ENCODE measurements at regions not wholly inside any gene's neighbourhood (a gene's known extent, or its start where the extent isn't known, plus 50 kb on each side); places are given as distances from the start of the nearest gene placed in this dataset.

DNA sequence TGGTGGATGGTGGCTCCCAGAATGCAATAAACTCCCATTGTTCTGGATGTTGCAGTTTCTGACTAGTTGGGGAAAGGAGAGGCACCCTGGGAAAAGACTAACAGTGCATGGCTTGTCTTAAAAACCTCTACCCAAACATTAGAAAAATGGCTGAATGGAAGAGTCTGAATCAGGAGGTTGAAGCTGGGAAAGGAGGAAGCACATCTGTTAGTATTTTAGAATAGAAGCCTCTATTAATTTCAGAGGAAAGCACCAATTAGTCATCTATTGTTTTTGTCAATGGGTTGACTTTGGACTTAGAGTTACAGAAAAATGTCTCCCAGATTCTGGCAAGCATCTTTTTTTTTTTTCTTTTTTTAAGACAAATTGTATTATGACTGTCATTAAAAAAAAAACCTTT lies 56.1 kb upstream of the ELMO1 start:
- ATAC-seq (replicated peaks in 1 of 4), result no peak

DNA sequence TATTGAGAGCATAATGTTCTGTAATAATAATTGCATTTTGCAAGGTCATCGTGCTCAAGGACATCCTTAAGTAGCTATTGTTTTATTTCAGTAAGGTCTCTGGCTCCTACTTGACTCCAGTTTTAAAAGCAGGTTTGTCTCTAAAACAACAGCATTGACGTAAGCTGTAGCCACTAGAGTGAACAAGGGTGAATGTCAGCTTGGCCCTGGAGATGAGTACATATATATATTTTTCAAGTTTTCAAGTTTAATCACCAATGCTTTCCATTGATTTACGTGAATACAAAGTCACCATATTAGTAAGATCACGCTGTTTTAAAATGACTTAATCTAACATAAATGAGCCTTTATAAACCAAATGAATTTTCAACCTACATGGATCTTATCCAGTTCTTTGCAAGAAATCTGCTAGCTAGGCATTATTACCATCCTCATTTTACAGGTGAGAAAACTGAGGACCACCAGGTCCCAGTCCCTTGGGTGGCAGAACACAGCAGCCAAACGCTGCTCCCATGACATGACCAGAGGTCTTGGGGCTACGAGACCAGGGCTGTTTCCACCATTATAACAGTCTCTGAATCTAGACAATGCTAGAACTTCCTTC lies 57.2 kb upstream of the ELMO1 start:
- ChIA-PET CTCF (interaction anchor here (0.5 to 2.6 kb wide), 6 partner anchors 11 to 299 kb away, joined by 3 to 6 read pairs (median 3); no protein-coding TSS in a partner anchor), POLR2A (no interaction called here)
- Mint-ChIP-seq H3K27ac (no peak overlapping the region), H3K27me3 (peaks cover 5 to 12% of the 10 kb centered on the region in 2 donors), H3K9me3 (no peaks in the 10 kb centered on the region), H3K4me3 (no peak overlapping the region), H3K36me3 (no peaks in the 10 kb centered on the region), H3K4me1 (no peaks in the 10 kb centered on the region)
- H3K9me3 ChIP-seq, result no peaks in the 10 kb centered on the region
- no peak for ATAC-seq (replicated peaks in 1 of 4)
- no peak overlapping the region for H3K27ac ChIP-seq (ENCODE audit: low read length)
- no peaks in the 10 kb centered on the region for H3K27me3 ChIP-seq (replicated peaks in 1 of 2; ENCODE audit: control insufficient read depth in 2 of 2, extremely low read depth in 1 of 2, insufficient read depth in 2 of 2, low read length in 1 of 2)
- no peaks in the 10 kb centered on the region for H3K36me3 ChIP-seq (ENCODE audit: control insufficient read depth in 2 of 2, extremely low read depth in 1 of 2, insufficient read depth in 1 of 2, low read length in 1 of 2)
- H3K4me3 ChIP-seq (ENCODE audit: control insufficient read depth in 1 of 2, extremely low read depth in 1 of 2, low read length in 1 of 2), result no peak overlapping the region
- no peaks in the 10 kb centered on the region for H3K4me1 ChIP-seq (ENCODE audit: control insufficient read depth in 1 of 2, extremely low read depth in 1 of 2, insufficient read depth in 2 of 2, low read length in 2 of 2)
- no peak for DNase-seq
- 79% methylated on average over 2 of the region's 6 CpGs for WGBS (ENCODE audit: insufficient coverage)

More for the DNA sequence above, 56.1 kb upstream of the ELMO1 start:
- Histone ChIP-seq H3K9me3 (no peaks in the 10 kb centered on the region), H3K27me3 (replicated peaks in 1 of 2; ENCODE audit: control insufficient read depth in 2 of 2, extremely low read depth in 1 of 2, insufficient read depth in 2 of 2, low read length in 1 of 2) (no peaks in the 10 kb centered on the region), H3K27ac (ENCODE audit: low read length) (no peak overlapping the region), H3K4me1 (ENCODE audit: control insufficient read depth in 1 of 2, extremely low read depth in 1 of 2, insufficient read depth in 2 of 2, low read length in 2 of 2) (no peaks in the 10 kb centered on the region), H3K4me3 (ENCODE audit: control insufficient read depth in 1 of 2, extremely low read depth in 1 of 2, low read length in 1 of 2) (no peak overlapping the region), H3K36me3 (ENCODE audit: control insufficient read depth in 2 of 2, extremely low read depth in 1 of 2, insufficient read depth in 1 of 2, low read length in 1 of 2) (no peaks in the 10 kb centered on the region)
- Mint-ChIP-seq H3K9me3 (no peaks in the 10 kb centered on the region), H3K27ac (no peak overlapping the region), H3K4me1 (no peaks in the 10 kb centered on the region), H3K27me3 (peaks cover 3 to 12% of the 10 kb centered on the region in 2 donors), H3K4me3 (no peak overlapping the region), H3K36me3 (no peaks in the 10 kb centered on the region)
- no peak for DNase-seq
- CTCF ChIA-PET, result interaction anchor here (0.7 to 2.6 kb wide), 3 partner anchors 10 to 243 kb away, joined by 3 to 6 read pairs (median 3); no protein-coding TSS in a partner anchor
- POLR2A ChIA-PET, result interaction anchor here in 1 of 2 donors (0.6 kb wide), 1 partner anchor 787 kb away, joined by 4 read pairs; no protein-coding TSS in a partner anchor

DNA sequence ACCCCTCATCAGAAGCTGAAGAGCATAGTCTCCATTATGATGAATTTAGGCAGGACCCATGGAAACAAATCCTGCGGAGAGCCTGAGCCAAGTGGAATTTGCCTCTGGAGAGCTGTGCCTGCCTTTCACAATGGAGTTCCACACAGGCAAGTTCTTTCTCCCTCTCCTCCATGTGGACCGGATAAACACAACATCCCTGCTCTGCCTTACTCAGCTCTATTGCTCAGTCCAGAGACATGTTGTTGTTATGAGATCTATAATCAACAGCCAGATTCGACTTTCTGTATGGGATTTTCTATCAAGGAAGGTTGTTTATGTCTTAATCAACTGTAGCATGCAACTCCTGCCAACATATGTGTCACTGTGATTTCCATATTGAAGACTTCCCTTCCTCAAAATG lies 59.5 kb upstream of the ELMO1 start:
- WGBS (ENCODE audit: insufficient coverage), result 100% methylated on average over 1 of the region's 3 CpGs

DNA sequence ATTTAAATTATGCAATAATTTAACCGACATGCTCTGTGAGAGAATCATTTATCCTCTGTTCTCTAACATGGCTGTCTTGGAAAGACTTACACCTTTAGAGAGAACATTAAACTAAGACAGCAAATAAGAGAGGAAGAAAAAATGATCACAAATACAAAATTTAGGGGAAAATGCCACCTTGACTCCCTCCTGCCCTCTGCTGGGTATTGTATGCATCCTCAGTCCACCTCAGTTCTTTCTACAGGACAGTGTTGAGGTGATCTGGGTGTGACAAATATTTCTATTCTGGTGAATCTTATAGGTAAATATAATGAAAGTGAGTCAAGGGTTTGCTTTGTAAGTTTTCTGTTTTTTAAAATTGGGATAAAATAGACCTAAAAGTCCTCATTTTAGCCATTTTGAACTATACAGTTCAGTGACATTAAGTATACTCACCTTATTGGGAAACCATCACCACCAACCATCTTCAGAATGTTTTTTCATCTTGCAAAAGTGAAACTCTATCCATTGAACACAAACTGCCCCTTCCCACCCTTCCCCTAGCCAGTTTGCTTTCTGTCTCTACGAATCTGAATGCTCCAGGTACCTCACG lies 61.5 kb upstream of the ELMO1 start:
- H3K9me3 Mint-ChIP-seq, result no peaks in the 10 kb centered on the region
- Histone ChIP-seq H3K36me3 (ENCODE audit: control insufficient read depth in 2 of 2, extremely low read depth in 1 of 2, insufficient read depth in 1 of 2, low read length in 1 of 2) (no peaks in the 10 kb centered on the region), H3K4me1 (ENCODE audit: control insufficient read depth in 1 of 2, extremely low read depth in 1 of 2, insufficient read depth in 2 of 2, low read length in 2 of 2) (no peaks in the 10 kb centered on the region), H3K27ac (ENCODE audit: low read length) (no peak overlapping the region), H3K9me3 (no peaks in the 10 kb centered on the region), H3K4me3 (ENCODE audit: control insufficient read depth in 1 of 2, extremely low read depth in 1 of 2, low read length in 1 of 2) (no peak overlapping the region), H3K27me3 (replicated peaks in 1 of 2; ENCODE audit: control insufficient read depth in 2 of 2, extremely low read depth in 1 of 2, insufficient read depth in 2 of 2, low read length in 1 of 2) (peaks cover 0 to 3% of the 10 kb centered on the region in 2 experiments)
- no peak overlapping the region for H3K27ac Mint-ChIP-seq
- no peaks in the 10 kb centered on the region for H3K4me1 Mint-ChIP-seq
- no CpG with 5 or more reads among the region's 3 CpGs for WGBS (ENCODE audit: insufficient coverage)
- ATAC-seq (replicated peaks in 1 of 4) (peak in 1 of 4 experiments; percentile 35), DNase-seq (peak in 21 of 35 experiments; percentile 1 to 57 (median 14))
- H3K36me3 Mint-ChIP-seq, result no peaks in the 10 kb centered on the region
- no peak overlapping the region for H3K4me3 Mint-ChIP-seq
- H3K27me3 Mint-ChIP-seq, result peaks cover 5 to 12% of the 10 kb centered on the region in 2 donors
- ChIA-PET POLR2A (no interaction called here), CTCF (interaction anchor here (0.6 to 1.0 kb wide), 3 partner anchors 225 to 1110 kb away, joined by 3 to 5 read pairs (median 4); no protein-coding TSS in a partner anchor)

More for the DNA sequence above, 59.5 kb upstream of the ELMO1 start:
- POLR2A ChIA-PET, result no interaction called here
- H3K4me3 ChIP-seq (ENCODE audit: control insufficient read depth in 1 of 2, extremely low read depth in 1 of 2, low read length in 1 of 2), result no peak overlapping the region
- H3K36me3 ChIP-seq (ENCODE audit: control insufficient read depth in 2 of 2, extremely low read depth in 1 of 2, insufficient read depth in 1 of 2, low read length in 1 of 2), result no peaks in the 10 kb centered on the region
- no peaks in the 10 kb centered on the region for H3K36me3 Mint-ChIP-seq
- H3K27me3 ChIP-seq (replicated peaks in 1 of 2; ENCODE audit: control insufficient read depth in 2 of 2, extremely low read depth in 1 of 2, insufficient read depth in 2 of 2, low read length in 1 of 2), result peaks cover 0 to 3% of the 10 kb centered on the region in 2 experiments
- H3K4me1 Mint-ChIP-seq, result no peaks in the 10 kb centered on the region
- no peak for DNase-seq
- peaks cover 5 to 16% of the 10 kb centered on the region in 2 donors for H3K27me3 Mint-ChIP-seq
- no peaks in the 10 kb centered on the region for H3K4me1 ChIP-seq (ENCODE audit: control insufficient read depth in 1 of 2, extremely low read depth in 1 of 2, insufficient read depth in 2 of 2, low read length in 2 of 2)
- no peak overlapping the region for H3K27ac ChIP-seq (ENCODE audit: low read length)
- no peak overlapping the region for H3K27ac Mint-ChIP-seq
- H3K9me3 Mint-ChIP-seq, result no peaks in the 10 kb centered on the region
- H3K9me3 ChIP-seq, result no peaks in the 10 kb centered on the region
- H3K4me3 Mint-ChIP-seq, result no peak overlapping the region
- CTCF ChIA-PET, result interaction anchor here (0.6 to 2.3 kb wide), 6 partner anchors 12 to 1027 kb away, joined by 3 to 11 read pairs (median 4); no protein-coding TSS in a partner anchor
- ATAC-seq (replicated peaks in 1 of 4), result no peak

DNA sequence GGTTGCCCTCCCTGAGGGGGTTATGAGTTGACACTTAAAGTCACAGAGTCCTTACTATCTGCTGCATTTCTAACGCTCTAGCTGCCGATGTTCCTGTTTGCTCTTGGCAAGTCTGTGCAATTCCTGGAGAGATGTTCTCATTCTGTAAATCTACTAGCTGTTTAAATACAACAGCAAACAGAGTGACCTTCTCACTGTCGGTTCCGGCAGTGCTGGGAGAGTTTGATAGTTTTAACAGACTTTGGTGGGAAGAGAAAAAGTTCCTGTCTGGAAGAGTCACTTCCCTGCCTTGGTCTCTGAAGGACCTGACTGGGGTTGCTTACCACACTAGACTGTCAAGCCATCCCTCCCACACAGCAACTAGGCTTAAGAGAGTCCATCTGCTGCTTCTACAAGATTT lies 63.3 kb upstream of the ELMO1 start:
- Histone ChIP-seq H3K36me3 (ENCODE audit: control insufficient read depth in 2 of 2, extremely low read depth in 1 of 2, insufficient read depth in 1 of 2, low read length in 1 of 2) (no peaks in the 10 kb centered on the region), H3K9me3 (no peaks in the 10 kb centered on the region), H3K27me3 (replicated peaks in 1 of 2; ENCODE audit: control insufficient read depth in 2 of 2, extremely low read depth in 1 of 2, insufficient read depth in 2 of 2, low read length in 1 of 2) (peaks cover 0 to 5% of the 10 kb centered on the region in 2 experiments), H3K4me1 (ENCODE audit: control insufficient read depth in 1 of 2, extremely low read depth in 1 of 2, insufficient read depth in 2 of 2, low read length in 2 of 2) (no peaks in the 10 kb centered on the region), H3K27ac (ENCODE audit: low read length) (no peak overlapping the region), H3K4me3 (ENCODE audit: control insufficient read depth in 1 of 2, extremely low read depth in 1 of 2, low read length in 1 of 2) (no peak overlapping the region)
- no peak for DNase-seq
- no peaks in the 10 kb centered on the region for H3K9me3 Mint-ChIP-seq
- POLR2A ChIA-PET, result interaction anchor here in 1 of 2 donors (0.5 kb wide), 1 partner anchor 268 kb away, joined by 3 read pairs; no protein-coding TSS in a partner anchor
- H3K36me3 Mint-ChIP-seq, result no peaks in the 10 kb centered on the region
- ATAC-seq (replicated peaks in 1 of 4), result no peak
- H3K27ac Mint-ChIP-seq, result no peak overlapping the region
- H3K27me3 Mint-ChIP-seq, result peaks cover 5 to 16% of the 10 kb centered on the region in 2 donors
- no peaks in the 10 kb centered on the region for H3K4me1 Mint-ChIP-seq
- CTCF ChIA-PET, result interaction anchor here in 1 of 2 donors (0.8 to 1.2 kb wide), 2 partner anchors 12 to 13 kb away, joined by 3 to 9 read pairs; no protein-coding TSS in a partner anchor
- no CpG with 5 or more reads among the region's 4 CpGs for WGBS (ENCODE audit: insufficient coverage)
- H3K4me3 Mint-ChIP-seq, result no peak overlapping the region

DNA sequence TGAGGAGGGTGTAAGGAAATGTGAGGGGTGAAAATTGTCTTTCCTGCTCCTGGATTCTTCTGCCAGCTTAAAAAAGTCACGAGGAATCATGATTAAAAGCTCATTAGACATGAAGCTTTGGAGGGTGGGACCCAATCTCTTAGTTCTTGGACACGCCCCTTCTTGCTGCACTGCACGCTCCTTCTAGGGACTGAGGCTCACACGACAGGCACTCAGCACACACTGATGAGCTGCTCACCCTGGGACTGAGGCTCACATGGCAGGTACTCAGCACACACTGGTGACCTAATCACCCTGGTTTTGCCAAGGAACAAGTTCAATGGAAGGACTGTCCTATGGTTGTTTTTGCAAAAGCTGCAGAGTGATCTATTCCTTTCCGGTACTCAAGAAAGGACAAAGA lies 65.8 kb upstream of the ELMO1 start:
- peaks cover 0 to 5% of the 10 kb centered on the region in 2 experiments for H3K27me3 ChIP-seq (replicated peaks in 1 of 2; ENCODE audit: control insufficient read depth in 2 of 2, extremely low read depth in 1 of 2, insufficient read depth in 2 of 2, low read length in 1 of 2)
- ChIA-PET POLR2A (no interaction called here), CTCF (interaction anchor here in 1 of 2 donors (0.8 kb wide), 1 partner anchor 18 kb away, joined by 3 read pairs; no protein-coding TSS in a partner anchor)
- no peaks in the 10 kb centered on the region for H3K4me1 Mint-ChIP-seq
- DNase-seq, result no peak
- H3K36me3 Mint-ChIP-seq, result no peaks in the 10 kb centered on the region
- no peak overlapping the region for H3K27ac ChIP-seq (ENCODE audit: low read length)
- H3K4me3 ChIP-seq (ENCODE audit: control insufficient read depth in 1 of 2, extremely low read depth in 1 of 2, low read length in 1 of 2), result no peak overlapping the region
- no peak for ATAC-seq (replicated peaks in 1 of 4)
- no peaks in the 10 kb centered on the region for H3K4me1 ChIP-seq (ENCODE audit: control insufficient read depth in 1 of 2, extremely low read depth in 1 of 2, insufficient read depth in 2 of 2, low read length in 2 of 2)
- H3K36me3 ChIP-seq (ENCODE audit: control insufficient read depth in 2 of 2, extremely low read depth in 1 of 2, insufficient read depth in 1 of 2, low read length in 1 of 2), result no peaks in the 10 kb centered on the region
- peaks cover 0 to under 1% (median 0%) of the 10 kb centered on the region in 3 donors for H3K9me3 Mint-ChIP-seq
- WGBS (ENCODE audit: insufficient coverage), result 75% methylated on average over 5 of the region's 5 CpGs
- peaks cover 2 to 9% of the 10 kb centered on the region in 2 donors for H3K27me3 Mint-ChIP-seq
- no peak overlapping the region for H3K4me3 Mint-ChIP-seq
- H3K27ac Mint-ChIP-seq, result no peak overlapping the region
- no peaks in the 10 kb centered on the region for H3K9me3 ChIP-seq
